Prostate gland (tissue), 2 donors: ENCODE measurements at regions not wholly inside any gene's neighbourhood (a gene's known extent, or its start where the extent isn't known, plus 50 kb on each side); places are given as distances from the start of the nearest gene placed in this dataset.

ENCODE experiments used
- CTCF ChIP-seq, 4 experiments: fragments of 200-600 bp in 2 of 4; fragments of 450-650 bp in 2 of 4; sonication (generic) in 2 of 4; IDR thresholded peaks; 1 replicate in 3 of 4; 2 replicates in 1 of 4; pipeline ENCODE4 v1.5.1; 2016 to 2019; ENCODE audit warnings: antibody characterized with exemption in 4 of 4, mild to moderate bottlenecking in 2 of 4, moderate library complexity in 2 of 4
- POLR2A ChIP-seq: fragments of 450-650 bp; IDR thresholded peaks from one replicate; pipeline ENCODE4 v1.6.1; 2016; ENCODE audit warnings: antibody characterized with exemption, mild to moderate bottlenecking
- POLR2AphosphoS5 ChIP-seq: sonication (generic); formaldehyde crosslinking; IDR thresholded peaks from one replicate; pipeline ENCODE4 v1.6.1; 2017; ENCODE audit warnings: antibody characterized with exemption

- TF ChIP-seq CTCF (IDR thresholded peaks at IDR 0.05), result no peak
- TF ChIP-seq POLR2AphosphoS5, result no peak
- TF ChIP-seq POLR2A, result no peak
Measured at GRCh38 chr15:54816401-54816800, 380.3 kb downstream of the RSL24D1 start.
